Astrocyte (in vitro differentiated cells and primary cell): ENCODE measurements at regions not wholly inside any gene's neighbourhood (a gene's known extent, or its start where the extent isn't known, plus 50 kb on each side); places are given as distances from the start of the nearest gene placed in this dataset.
A peak's percentile ranks its signal among the peaks of the same experiment; 100 is the strongest.

Source experiments
- DNase-seq: peaks from one replicate; pipeline ENCODE4 v3.0.0-alpha.2; 2010; ENCODE audit warnings: low read depth
- FAIRE-seq: peaks from 2 replicates; lab custom pipeline; 2011; peaks lifted over from hg19 to GRCh38; lab: Jason Lieb, UNC
- H2AFZ ChIP-seq: 2 replicates; pipeline ENCODE4 v1.6.0; 2012; ENCODE audit warnings: low read depth, low read length, inconsistent platforms
- H3K27ac ChIP-seq: 2 replicates; pipeline ENCODE4 v1.5.1; 2011; ENCODE audit warnings: low read depth, low read length, inconsistent platforms
- H3K27me3 ChIP-seq: 2 replicates; pipeline ENCODE4 v1.6.0; 2011; ENCODE audit warnings: low read length, inconsistent platforms; ENCODE audit not compliant: insufficient read depth
- H3K36me3 ChIP-seq: 2 replicates; pipeline ENCODE4 v1.5.1; 2011; ENCODE audit warnings: low read length, inconsistent platforms; ENCODE audit not compliant: insufficient read depth
- H3K4me1 ChIP-seq: 2 replicates; pipeline ENCODE4 v1.5.1; 2011; ENCODE audit warnings: low read length, inconsistent platforms; ENCODE audit not compliant: insufficient read depth
- H3K4me2 ChIP-seq: 2 replicates; pipeline ENCODE4 v1.6.0; 2012; ENCODE audit warnings: low read length, inconsistent platforms
- H3K4me3 ChIP-seq: 2 replicates; pipeline ENCODE4 v1.5.1; 2011; ENCODE audit warnings: low read depth, mild to moderate bottlenecking, low read length, inconsistent platforms; ENCODE audit not compliant: insufficient read depth
- H3K79me2 ChIP-seq: 2 replicates; pipeline ENCODE4 v1.6.0; 2012; ENCODE audit warnings: mild to moderate bottlenecking, low read length, inconsistent platforms; ENCODE audit not compliant: insufficient read depth
- H3K9ac ChIP-seq: 2 replicates; pipeline ENCODE4 v1.6.0; 2012; ENCODE audit warnings: mild to moderate bottlenecking, low read length, inconsistent platforms
- H3K9me3 ChIP-seq: 2 replicates; pipeline ENCODE4 v1.5.1; 2012; ENCODE audit warnings: low read depth, mild to moderate bottlenecking, low read length, inconsistent platforms; ENCODE audit not compliant: insufficient read depth
- H4K20me1 ChIP-seq: 2 replicates; pipeline ENCODE4 v1.6.0; 2012; ENCODE audit warnings: low read length, inconsistent platforms; ENCODE audit not compliant: insufficient read depth
- H3K27ac Mint-ChIP-seq: one replicate; pipeline ENCODE4 v1.8.0; 2021; ENCODE audit warnings: mild to moderate bottlenecking, mixed read lengths; ENCODE audit not compliant: unreplicated experiment
- H3K27me3 Mint-ChIP-seq: one replicate; pipeline ENCODE4 v1.8.0; 2021; ENCODE audit warnings: low read depth, mixed read lengths; ENCODE audit not compliant: unreplicated experiment
- H3K36me3 Mint-ChIP-seq: one replicate; pipeline ENCODE4 v1.8.0; 2021; ENCODE audit warnings: low read depth, mixed read lengths; ENCODE audit not compliant: unreplicated experiment
- H3K4me1 Mint-ChIP-seq: one replicate; pipeline ENCODE4 v1.8.0; 2021; ENCODE audit warnings: low read depth, mixed read lengths; ENCODE audit not compliant: unreplicated experiment
- H3K4me3 Mint-ChIP-seq: one replicate; pipeline ENCODE4 v1.8.0; 2021; ENCODE audit warnings: mild to moderate bottlenecking, moderate library complexity, mixed read lengths; ENCODE audit not compliant: unreplicated experiment
- H3K9me3 Mint-ChIP-seq: one replicate; pipeline ENCODE4 v1.8.0; 2021; ENCODE audit warnings: mild to moderate bottlenecking, mixed read lengths; ENCODE audit not compliant: unreplicated experiment
- CTCF ChIP-seq: IDR thresholded peaks from 2 replicates; pipeline ENCODE4 v1.5.1; 2011; ENCODE audit warnings: low read depth, mild to moderate bottlenecking, inconsistent platforms, low read length, moderate library complexity; ENCODE audit not compliant: insufficient read depth
- EZH2 ChIP-seq: IDR thresholded peaks from 2 replicates; pipeline ENCODE4 v1.6.1; 2012; ENCODE audit warnings: mild to moderate bottlenecking, low read length, inconsistent platforms; ENCODE audit not compliant: insufficient read depth

GRCh38 chr2:19801367-19802080 is 100.3 kb downstream of the TTC32 start:
- H3K4me3 Mint-ChIP-seq = no peak overlapping the region
- Histone ChIP-seq H3K27ac (peak overlapping the region; percentile 71), H3K36me3 (no peaks in the 10 kb centered on the region), H3K4me1 (peaks cover 23% of the 10 kb centered on the region), H3K79me2 (no peaks in the 10 kb centered on the region), H2AFZ (no peak overlapping the region), H4K20me1 (no peaks in the 10 kb centered on the region), H3K27me3 (no peaks in the 10 kb centered on the region), H3K9me3 (no peaks in the 10 kb centered on the region), H3K9ac (peak overlapping the region; percentile 47), H3K4me2 (peak overlapping the region; percentile 70), H3K4me3 (peak overlapping the region; percentile 20)
- H3K27ac Mint-ChIP-seq = peak overlapping the region; percentile 48
- no peaks in the 10 kb centered on the region for H3K36me3 Mint-ChIP-seq
- H3K27me3 Mint-ChIP-seq = peaks cover 11% of the 10 kb centered on the region
- peak; percentile 98 for DNase-seq
- peak; percentile 77 for FAIRE-seq
- peaks cover 30% of the 10 kb centered on the region for H3K4me1 Mint-ChIP-seq
- H3K9me3 Mint-ChIP-seq = peaks cover 4% of the 10 kb centered on the region
- TF ChIP-seq CTCF (no peak), EZH2 (no peak)

- no peak overlapping the region for H3K27ac ChIP-seq
- Mint-ChIP-seq H3K4me3 (peak overlapping the region; percentile 40), H3K27me3 (peaks cover 11% of the 10 kb centered on the region), H3K9me3 (peaks cover 4% of the 10 kb centered on the region), H3K36me3 (no peaks in the 10 kb centered on the region), H3K4me1 (peaks cover 30% of the 10 kb centered on the region), H3K27ac (peak overlapping the region; percentile 48)
- H3K4me2 ChIP-seq = peak overlapping the region; percentile 70
- peaks cover 20% of the 10 kb centered on the region for H3K4me1 ChIP-seq
- TF ChIP-seq EZH2 = no peak
- TF ChIP-seq CTCF = no peak
- H3K36me3 ChIP-seq = no peaks in the 10 kb centered on the region
- no peaks in the 10 kb centered on the region for H3K27me3 ChIP-seq
- FAIRE-seq (no peak), DNase-seq (no peak)
- no peaks in the 10 kb centered on the region for H3K9me3 ChIP-seq
- H3K79me2 ChIP-seq = no peaks in the 10 kb centered on the region
- H3K4me3 ChIP-seq = no peak overlapping the region
- no peak overlapping the region for H2AFZ ChIP-seq
- H4K20me1 ChIP-seq = no peaks in the 10 kb centered on the region
- H3K9ac ChIP-seq = no peak overlapping the region
Measured at GRCh38 chr2:19800796-19801195, 101.0 kb downstream of the TTC32 start.
